Inferior parietal cortex (tissue), 1 donor: ENCODE measurements at regions not wholly inside any gene's neighbourhood (a gene's known extent, or its start where the extent isn't known, plus 50 kb on each side); places are given as distances from the start of the nearest gene placed in this dataset.

Source experiments
- DNase-seq: peaks from one replicate; pipeline ENCODE4 v3.0.0-alpha.2; 2016; ENCODE audit errors: extremely low spot score

- no peak for DNase-seq
These were observed 210.2 kb upstream of the PKDCC start for GRCh38 chr2:41837610-41838009.

- DNase-seq: peak; percentile 97
These were observed 206.9 kb upstream of the PKDCC start for GRCh38 chr2:41840702-41841551.

- DNase-seq: no peak
These were observed 200.9 kb upstream of the PKDCC start for GRCh38 chr2:41846962-41847361.

- no peak for DNase-seq
These were observed 199.9 kb upstream of the PKDCC start for GRCh38 chr2:41847744-41848441.

GRCh38 chr2:41851554-41851953, 196.3 kb upstream of the PKDCC start:
- DNase-seq: no peak

- peak; percentile 84 for DNase-seq
These were observed 194.2 kb upstream of the PKDCC start for GRCh38 chr2:41853427-41854191.

- DNase-seq: no peak
These were observed 193.6 kb upstream of the PKDCC start for GRCh38 chr2:41854227-41854626.

- no peak for DNase-seq
These were observed 190.9 kb upstream of the PKDCC start for GRCh38 chr2:41856946-41857345.

GRCh38 chr2:41859615-41860514, 188.0 kb upstream of the PKDCC start:
- no peak for DNase-seq

- no peak for DNase-seq
These were observed 184.8 kb upstream of the PKDCC start for GRCh38 chr2:41863062-41863461.

GRCh38 chr2:41865263-41865662, 182.6 kb upstream of the PKDCC start:
- no peak for DNase-seq

- DNase-seq: no peak
These were observed 180.3 kb upstream of the PKDCC start for GRCh38 chr2:41867553-41867952.

GRCh38 chr2:41869542-41870264, 178.1 kb upstream of the PKDCC start:
- peak; percentile 88 for DNase-seq

- no peak for DNase-seq
These were observed 177.6 kb upstream of the PKDCC start for GRCh38 chr2:41870265-41870585.

- no peak for DNase-seq
These were observed 176.7 kb upstream of the PKDCC start for GRCh38 chr2:41871080-41871479.

- DNase-seq: no peak
These were observed 175.2 kb upstream of the PKDCC start for GRCh38 chr2:41872646-41873045.

GRCh38 chr2:41873102-41874031, 174.5 kb upstream of the PKDCC start:
- DNase-seq: no peak

- no peak for DNase-seq
These were observed 170.6 kb upstream of the PKDCC start for GRCh38 chr2:41877114-41877678.

- no peak for DNase-seq
These were observed 169.8 kb upstream of the PKDCC start for GRCh38 chr2:41878056-41878455.
